HG02642 (cell line): ENCODE measurements at regions not wholly inside any gene's neighbourhood (a gene's known extent, or its start where the extent isn't known, plus 50 kb on each side); places are given as distances from the start of the nearest gene placed in this dataset.

Source experiments
- ATAC-seq: cut with Tn5 transposase; IDR thresholded peaks from one replicate; pipeline ENCODE4 v1.9.1; 2021; ENCODE audit warnings: mild to moderate bottlenecking; ENCODE audit not compliant: unreplicated experiment, poor library complexity

GRCh38 chr5:159420940-159421339 lies 90.7 kb upstream of the IL12B start:
- no peak for ATAC-seq

- no peak for ATAC-seq
Observed at GRCh38 chr5:159422361-159422760, 92.1 kb upstream of the IL12B start.

GRCh38 chr5:159422910-159423309 lies 92.6 kb upstream of the IL12B start:
- ATAC-seq = no peak

DNA sequence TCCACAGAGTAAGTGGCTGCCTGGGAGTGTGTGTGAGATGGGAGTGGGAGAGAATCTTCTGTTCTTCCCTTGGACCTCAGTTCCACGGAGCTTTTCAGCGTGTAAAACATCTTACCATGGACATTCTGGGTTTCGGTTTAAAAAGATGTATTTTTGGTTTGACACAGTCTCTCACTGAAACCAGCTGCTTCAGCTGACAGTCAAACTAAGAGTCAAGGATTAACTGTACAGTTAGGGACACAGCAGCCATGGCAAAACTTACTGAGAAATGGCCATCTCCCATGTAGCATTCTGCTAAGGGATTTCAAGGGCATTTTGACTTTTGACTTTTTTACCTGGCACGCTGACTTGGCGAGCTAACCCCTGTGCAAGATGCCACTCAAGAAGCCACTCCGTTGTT lies 93.8 kb upstream of the IL12B start:
- peak; percentile 40 for ATAC-seq

DNA sequence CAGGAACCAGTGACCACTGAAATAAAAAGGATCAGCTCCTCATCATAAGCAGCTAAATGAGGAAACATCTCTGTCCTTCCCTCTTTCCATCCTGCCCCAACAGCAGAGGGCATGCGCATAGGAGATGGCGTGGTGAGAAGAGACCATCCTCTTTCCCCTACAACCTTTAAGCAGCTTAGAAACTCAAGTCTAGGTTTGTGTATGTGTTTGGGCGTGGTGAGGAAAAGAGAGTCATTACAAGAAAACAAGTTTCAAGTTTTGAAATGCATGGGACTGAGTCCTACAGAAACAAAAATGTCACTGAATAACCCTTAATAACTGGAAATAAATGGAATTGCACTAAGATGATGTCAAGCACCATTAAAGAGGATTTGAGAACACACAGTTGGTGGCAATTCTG lies 96.4 kb upstream of the IL12B start:
- peak; percentile 24 for ATAC-seq

DNA sequence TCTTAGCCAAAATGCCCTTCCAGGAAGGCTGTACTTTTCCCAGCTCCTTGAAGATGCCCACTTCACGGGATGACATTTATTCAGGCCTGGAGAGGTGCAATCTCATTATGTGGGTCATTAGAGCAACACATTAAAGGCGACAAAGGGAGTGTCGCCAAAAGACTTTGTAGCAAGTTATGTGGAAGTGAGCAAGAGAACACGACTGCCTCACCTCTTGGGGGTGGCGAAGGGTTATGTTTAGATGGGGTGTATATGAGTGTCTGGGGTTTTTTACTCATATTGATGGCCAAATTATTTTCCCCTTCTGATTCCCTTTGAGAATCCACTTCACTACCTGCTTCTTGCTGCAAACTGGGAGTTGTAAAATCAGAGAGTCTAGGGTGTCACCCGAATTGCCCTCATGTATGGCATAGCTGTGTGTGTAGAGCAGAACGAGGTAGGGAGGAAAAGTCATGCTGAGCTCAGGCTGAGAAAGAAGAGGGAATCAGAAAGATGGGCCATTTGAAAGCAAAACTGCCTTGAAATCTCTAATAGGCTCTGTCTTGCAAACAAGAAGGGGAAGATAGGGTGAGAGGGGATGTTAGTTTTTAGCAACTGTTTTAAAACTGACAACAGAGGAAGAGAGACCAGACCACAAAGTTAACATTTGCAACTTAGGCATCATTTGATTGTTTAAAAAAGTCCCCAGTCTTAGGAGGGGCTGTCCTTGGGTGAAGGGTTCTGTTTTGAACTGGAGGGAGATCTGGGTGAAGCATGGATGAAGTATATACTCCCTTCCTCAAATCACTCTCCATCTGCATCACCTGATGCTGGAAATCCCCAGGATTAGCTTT lies 97.1 kb upstream of the IL12B start:
- ATAC-seq = peak; percentile 74

GRCh38 chr5:159430361-159431012 lies 100.2 kb upstream of the IL12B start:
- no peak for ATAC-seq

DNA sequence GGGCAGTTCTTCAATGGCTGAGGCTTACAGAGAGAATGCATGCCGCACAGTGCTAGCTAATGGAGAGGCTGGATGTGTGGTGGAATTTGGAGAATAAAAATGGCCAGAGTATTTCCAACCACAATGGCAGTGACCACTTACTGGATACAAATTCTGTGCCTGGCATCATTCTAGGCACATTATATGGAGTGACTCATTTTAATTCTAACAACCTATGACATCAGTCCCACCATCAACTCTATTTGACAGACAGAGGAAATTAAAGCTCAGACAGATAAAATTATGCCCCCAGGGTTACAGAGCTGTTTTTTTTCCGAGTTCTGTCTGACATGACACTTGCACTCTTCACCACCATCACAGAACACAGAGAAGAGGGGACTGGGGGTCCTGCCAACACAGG lies 105.6 kb upstream of the IL12B start:
- ATAC-seq = no peak

- ATAC-seq = no peak
Observed at GRCh38 chr5:159438092-159438491, 107.8 kb upstream of the IL12B start.

DNA sequence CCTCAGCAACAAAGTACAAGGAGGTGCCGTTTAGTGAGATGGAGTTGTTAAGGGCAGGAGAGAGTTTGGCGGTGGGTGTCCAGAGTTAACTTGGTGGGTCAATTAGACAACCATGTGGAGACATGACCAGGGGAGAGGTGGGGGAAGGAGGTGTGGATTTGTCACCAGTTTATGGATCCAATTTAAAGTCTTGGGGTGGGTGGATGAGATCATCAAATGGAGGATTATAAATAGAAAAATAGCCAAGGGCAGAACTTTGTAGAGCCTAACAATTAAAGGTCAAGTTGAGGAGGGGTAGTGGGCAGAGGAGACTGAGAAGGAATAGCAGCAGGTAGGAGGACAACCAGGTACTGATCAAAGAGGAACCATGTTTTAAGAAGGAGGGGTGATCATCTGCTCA lies 108.7 kb upstream of the IL12B start:
- no peak for ATAC-seq

DNA sequence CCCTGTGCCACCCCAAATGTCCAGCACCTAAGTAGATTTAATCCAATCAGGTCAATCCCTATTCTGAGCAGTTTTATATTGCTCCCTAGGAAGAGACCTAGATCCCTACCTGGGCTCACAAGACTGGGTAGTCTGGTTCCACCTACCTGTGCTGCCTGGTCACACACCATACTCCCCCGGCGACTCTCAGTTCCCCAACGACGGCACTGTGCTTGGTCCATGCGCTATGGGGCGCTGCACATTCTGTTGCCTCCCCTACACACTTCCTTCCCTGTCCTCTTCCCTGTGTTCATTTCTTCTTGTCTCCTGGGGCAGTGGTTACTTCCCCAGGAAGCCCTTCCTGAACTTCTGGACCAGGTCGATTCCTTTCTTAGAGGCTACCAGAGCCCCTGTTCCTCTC lies 109.9 kb upstream of the IL12B start:
- ATAC-seq = peak; percentile 83

DNA sequence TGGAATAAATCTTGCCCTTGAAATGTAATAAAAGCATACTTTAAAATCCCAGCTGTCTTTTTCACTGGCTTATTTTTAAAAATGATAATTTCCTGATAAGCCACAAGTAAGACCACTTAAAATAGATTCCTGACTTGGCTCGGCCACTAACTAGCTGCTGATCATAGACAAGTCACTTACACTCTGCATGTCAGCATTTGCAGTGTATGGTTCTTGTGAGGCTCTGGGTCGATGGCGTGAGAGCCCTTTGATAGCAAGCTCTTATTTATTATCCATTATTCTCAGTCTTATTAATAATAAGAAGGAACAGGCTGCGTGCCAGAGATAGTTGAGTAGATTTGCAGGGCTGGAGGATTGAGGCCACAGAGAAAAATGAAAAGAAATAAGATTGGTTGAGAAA lies 110.7 kb upstream of the IL12B start:
- ATAC-seq = no peak

DNA sequence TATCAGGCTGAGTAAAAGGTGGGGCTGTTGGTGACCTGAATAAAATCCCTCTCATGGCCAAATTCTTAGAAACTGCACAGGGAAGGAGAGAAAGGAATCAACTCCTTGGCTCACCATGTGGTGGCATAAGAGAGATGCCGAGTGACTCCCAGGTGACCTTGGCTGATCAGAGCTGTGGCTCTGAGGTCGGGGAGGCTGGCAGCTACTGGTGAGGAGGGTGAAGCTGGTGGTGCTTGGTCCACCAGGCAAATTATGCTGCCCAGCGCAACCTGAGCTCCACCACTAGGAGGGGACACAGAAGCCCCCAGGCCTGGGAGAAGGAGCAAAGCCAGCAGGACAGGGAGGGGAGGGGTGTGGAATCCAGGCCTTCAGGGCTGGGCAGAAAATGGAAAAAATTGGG lies 111.2 kb upstream of the IL12B start:
- no peak for ATAC-seq

GRCh38 chr5:159442206-159442850 lies 112.0 kb upstream of the IL12B start:
- ATAC-seq = no peak

GRCh38 chr5:159444441-159445082 lies 114.3 kb upstream of the IL12B start:
- no peak for ATAC-seq

DNA sequence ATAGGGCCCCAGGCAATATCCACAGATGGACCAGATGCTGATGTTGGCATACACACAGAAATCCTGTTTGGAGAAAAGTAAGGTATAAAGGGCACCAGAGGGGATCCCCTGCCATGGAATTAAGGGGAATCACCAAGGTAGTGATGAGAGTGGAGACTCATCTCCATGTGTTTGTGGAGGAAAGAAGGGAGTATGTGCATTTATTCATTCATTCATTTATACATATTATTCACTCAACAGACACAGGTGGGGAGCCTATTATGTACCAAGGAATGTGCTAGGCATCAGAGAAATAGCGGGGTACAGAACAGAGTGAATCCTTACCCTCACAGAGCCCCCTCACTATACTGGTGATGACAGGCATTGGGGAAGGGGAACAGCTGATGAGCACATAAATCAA lies 116.8 kb upstream of the IL12B start:
- ATAC-seq = no peak

DNA sequence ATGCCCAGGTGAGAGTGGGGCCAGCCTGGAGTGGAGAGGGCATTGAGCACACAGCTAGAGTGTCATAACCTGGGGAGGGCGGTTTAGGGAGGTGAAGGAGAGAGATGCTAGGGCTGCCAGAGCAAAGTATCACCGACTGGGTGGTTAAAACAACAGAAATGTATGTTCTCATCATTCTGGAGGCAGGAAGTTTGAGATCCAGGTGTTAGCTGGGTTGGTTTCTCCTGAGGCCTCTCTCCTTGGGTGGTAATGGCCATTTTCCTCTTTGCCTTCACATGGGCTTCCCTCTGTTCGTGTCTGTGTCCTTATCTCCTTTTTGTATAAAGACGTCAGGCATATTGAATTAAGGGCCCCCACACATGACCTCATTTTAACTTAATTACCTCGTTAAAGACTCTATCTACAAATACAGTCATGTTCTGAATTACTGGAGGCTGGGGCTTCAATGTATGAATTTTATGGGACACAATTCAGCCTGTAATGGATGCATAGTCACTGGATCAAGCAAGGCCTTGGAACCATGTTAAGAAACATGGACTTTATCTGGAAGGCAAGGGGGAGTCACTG lies 118.6 kb upstream of the IL12B start:
- no peak for ATAC-seq

- ATAC-seq = no peak
Observed at GRCh38 chr5:159449925-159450324, 119.6 kb upstream of the IL12B start.

GRCh38 chr5:159450417-159450816 lies 120.1 kb upstream of the IL12B start:
- ATAC-seq = no peak

DNA sequence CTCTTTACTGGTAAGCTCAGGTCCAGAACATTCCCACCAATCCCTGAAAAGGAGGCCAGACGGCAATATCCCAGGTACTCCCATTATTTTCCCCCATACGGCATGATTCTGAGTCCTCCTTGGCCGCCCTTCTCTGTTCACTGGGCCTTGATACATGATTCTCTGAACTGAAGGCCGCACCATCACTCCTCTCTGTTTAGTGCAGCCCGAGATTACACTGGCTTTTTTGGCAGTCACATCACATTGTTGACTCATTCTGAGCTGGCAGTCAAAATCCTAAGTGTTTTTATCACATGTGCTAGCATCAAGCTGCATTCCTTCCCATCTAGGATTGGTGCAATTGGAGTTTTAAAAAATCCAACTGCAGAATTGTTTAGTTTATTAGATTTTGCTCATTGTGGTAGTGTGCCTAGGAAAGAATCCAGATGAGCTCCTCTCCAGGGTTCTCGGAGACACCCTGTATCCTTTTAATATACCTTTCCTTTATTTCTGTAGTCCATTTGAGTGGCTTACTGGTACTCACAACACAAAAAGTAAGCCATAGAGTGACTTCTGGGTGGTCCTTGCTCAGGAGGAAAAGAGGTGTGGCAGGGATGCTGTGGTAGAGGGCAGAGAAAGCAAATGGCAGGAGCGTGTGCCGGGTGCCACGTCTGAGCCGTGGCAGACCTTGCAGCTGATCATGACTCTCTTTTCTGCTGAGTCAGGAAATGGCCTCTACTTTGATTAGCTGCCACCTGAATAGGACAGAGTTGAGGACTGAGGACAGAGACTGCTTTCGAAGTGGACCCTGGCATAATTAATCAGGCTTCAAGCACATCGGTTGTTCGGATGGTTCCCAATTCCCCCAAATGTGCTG lies 121.1 kb upstream of the IL12B start:
- no peak for ATAC-seq
